ENCODE measurements at regions not wholly inside any gene's neighbourhood (a gene's known extent, or its start where the extent isn't known, plus 50 kb on each side); places are given as distances from the start of the nearest gene placed in this dataset.

- TF ChIP-seq FOXP4 (CRISPR knock-in tag; IDR thresholded peaks at IDR 0.05) (no peak), ZNF20 (CRISPR knock-in tag; IDR thresholded peaks at IDR 0.05) (no peak), KIAA2018 (CRISPR knock-in tag; IDR thresholded peaks at IDR 0.05; ENCODE audit: borderline replicate concordance) (no peak), FLYWCH1 (CRISPR knock-in tag; IDR thresholded peaks at IDR 0.05) (no peak), ZSCAN20 (CRISPR knock-in tag; IDR thresholded peaks at IDR 0.05; ENCODE audit: borderline replicate concordance) (no peak), GMEB2 (CRISPR knock-in tag; IDR thresholded peaks at IDR 0.05; ENCODE audit: low read depth) (no peak), FIP1L1 (IDR thresholded peaks at IDR 0.05; ENCODE audit: borderline replicate concordance, insufficient read depth, low read depth, low read length) (no peak), PLSCR1 (CRISPR knock-in tag; IDR thresholded peaks at IDR 0.05; ENCODE audit: borderline replicate concordance) (no peak)
These were observed 620.0 kb downstream of the RAPGEF2 start (continued) for GRCh38 chr4:159722918-159723317.
